ENCODE measurements at regions not wholly inside any gene's neighbourhood (a gene's known extent, or its start where the extent isn't known, plus 50 kb on each side); places are given as distances from the start of the nearest gene placed in this dataset.
A peak's percentile ranks its signal among the peaks of the same experiment; 100 is the strongest.

- H3K9me3 Mint-ChIP-seq, result no peaks in the 10 kb centered on the region
- H3K4me1 Mint-ChIP-seq, result no peaks in the 10 kb centered on the region
- H3K27me3 Mint-ChIP-seq (ENCODE audit: low read depth), result no peaks in the 10 kb centered on the region
- TF ChIP-seq CTCF (IDR thresholded peaks at IDR 0.05; ENCODE audit: unreplicated experiment in 3 of 3), result no peak
- H3K27ac Mint-ChIP-seq, result no peak overlapping the region
- peaks cover 64% of the 10 kb centered on the region for H3K36me3 Mint-ChIP-seq (ENCODE audit: low read depth)
- no peak overlapping the region for H3K4me3 Mint-ChIP-seq
These were observed 168.1 kb downstream of the FAT4 start for GRCh38 chr4:125482822-125483221.

GRCh38 chr4:125483278-125483677 lies 168.5 kb downstream of the FAT4 start:
- no peaks in the 10 kb centered on the region for H3K4me1 Mint-ChIP-seq

GRCh38 chr4:125484912-125485311 lies 170.2 kb downstream of the FAT4 start:
- TF ChIP-seq CTCF (IDR thresholded peaks at IDR 0.05; ENCODE audit: unreplicated experiment in 3 of 3), result no peak
- peaks cover 69% of the 10 kb centered on the region for H3K36me3 Mint-ChIP-seq (ENCODE audit: low read depth)
- no peaks in the 10 kb centered on the region for H3K4me1 Mint-ChIP-seq
- no peak overlapping the region for H3K4me3 Mint-ChIP-seq
- H3K27ac Mint-ChIP-seq, result no peak overlapping the region
- H3K9me3 Mint-ChIP-seq, result no peaks in the 10 kb centered on the region
- no peaks in the 10 kb centered on the region for H3K27me3 Mint-ChIP-seq (ENCODE audit: low read depth)

More at GRCh38 chr4:125483278-125483677, 168.5 kb downstream of the FAT4 start:
- H3K27ac Mint-ChIP-seq, result no peak overlapping the region
- no peak for TF ChIP-seq CTCF (IDR thresholded peaks at IDR 0.05; ENCODE audit: unreplicated experiment in 3 of 3)
- no peak overlapping the region for H3K4me3 Mint-ChIP-seq
- no peaks in the 10 kb centered on the region for H3K9me3 Mint-ChIP-seq
- no peaks in the 10 kb centered on the region for H3K27me3 Mint-ChIP-seq (ENCODE audit: low read depth)
- peaks cover 69% of the 10 kb centered on the region for H3K36me3 Mint-ChIP-seq (ENCODE audit: low read depth)

- no peak for TF ChIP-seq CTCF (IDR thresholded peaks at IDR 0.05; ENCODE audit: unreplicated experiment in 3 of 3)
- Mint-ChIP-seq H3K27me3 (ENCODE audit: low read depth) (no peaks in the 10 kb centered on the region), H3K4me3 (no peak overlapping the region), H3K9me3 (no peaks in the 10 kb centered on the region), H3K4me1 (no peaks in the 10 kb centered on the region), H3K27ac (no peak overlapping the region), H3K36me3 (ENCODE audit: low read depth) (peaks cover 82% of the 10 kb centered on the region)
These were observed 171.6 kb downstream of the FAT4 start for GRCh38 chr4:125486351-125486750.

GRCh38 chr4:125489952-125490690 lies 175.4 kb downstream of the FAT4 start:
- peaks cover 58% of the 10 kb centered on the region for H3K36me3 Mint-ChIP-seq (ENCODE audit: low read depth)
- H3K27me3 Mint-ChIP-seq (ENCODE audit: low read depth), result no peaks in the 10 kb centered on the region
- no peak overlapping the region for H3K27ac Mint-ChIP-seq
- no peaks in the 10 kb centered on the region for H3K9me3 Mint-ChIP-seq
- TF ChIP-seq CTCF (IDR thresholded peaks at IDR 0.05; ENCODE audit: unreplicated experiment in 3 of 3), result no peak
- H3K4me1 Mint-ChIP-seq, result peaks cover 7% of the 10 kb centered on the region
- H3K4me3 Mint-ChIP-seq, result no peak overlapping the region

- Mint-ChIP-seq H3K36me3 (ENCODE audit: low read depth) (peaks cover 42% of the 10 kb centered on the region), H3K4me3 (no peak overlapping the region), H3K9me3 (no peaks in the 10 kb centered on the region), H3K27ac (peak overlapping the region in 2 of 3 experiments; percentile 22 to 33), H3K4me1 (peaks cover 7% of the 10 kb centered on the region), H3K27me3 (ENCODE audit: low read depth) (no peaks in the 10 kb centered on the region)
- TF ChIP-seq CTCF (IDR thresholded peaks at IDR 0.05; ENCODE audit: unreplicated experiment in 3 of 3), result no peak
These were observed 178.2 kb downstream of the FAT4 start for GRCh38 chr4:125492957-125493356.

Measured in nephron (organoid).